H9 (cell line): ENCODE measurements at regions not wholly inside any gene's neighbourhood (a gene's known extent, or its start where the extent isn't known, plus 50 kb on each side); places are given as distances from the start of the nearest gene placed in this dataset.
A peak's percentile ranks its signal among the peaks of the same experiment; 100 is the strongest.

Source experiments
- DNase-seq: peaks from one replicate; pipeline ENCODE4 v3.0.0-alpha.2; 2017
- H2AFZ ChIP-seq: one replicate; pipeline ENCODE4 v1.6.1; 2013; ENCODE audit warnings: mild to moderate bottlenecking, low read length, control low read depth, moderate library complexity
- H2AK5ac ChIP-seq: 2 replicates; pipeline ENCODE4 v1.6.1; 2013; ENCODE audit warnings: low read length, control low read depth, mixed read lengths; ENCODE audit not compliant: insufficient read length
- H2BK120ac ChIP-seq: one replicate; pipeline ENCODE4 v1.6.1; 2013; ENCODE audit warnings: low read depth, mild to moderate bottlenecking, low read length, control low read depth, inconsistent platforms; ENCODE audit not compliant: poor library complexity, severe bottlenecking
- H2BK12ac ChIP-seq: 2 replicates; pipeline ENCODE4 v1.6.1; 2013; ENCODE audit warnings: low read length, control low read depth, mixed read lengths, low read depth; ENCODE audit not compliant: insufficient read length
- H2BK15ac ChIP-seq: 2 replicates; pipeline ENCODE4 v1.6.1; 2013; ENCODE audit warnings: low read depth, low read length, control low read depth
- H2BK20ac ChIP-seq: one replicate; pipeline ENCODE4 v1.6.1; 2013; ENCODE audit warnings: low read depth, mild to moderate bottlenecking, low read length, control low read depth, inconsistent platforms; ENCODE audit not compliant: poor library complexity, severe bottlenecking
- H2BK5ac ChIP-seq: 2 replicates; pipeline ENCODE4 v1.6.1; 2013; ENCODE audit warnings: low read length, control low read depth, mixed read lengths; ENCODE audit not compliant: insufficient read length
- H3K14ac ChIP-seq: 2 replicates; pipeline ENCODE4 v1.6.1; 2013; ENCODE audit warnings: low read length, control low read depth; ENCODE audit not compliant: insufficient read depth
- H3K18ac ChIP-seq: 2 replicates; pipeline ENCODE4 v1.6.1; 2013; ENCODE audit warnings: low read depth, mild to moderate bottlenecking, mixed read lengths, low read length, control low read depth; ENCODE audit not compliant: insufficient read length
- H3K23ac ChIP-seq: 2 replicates; pipeline ENCODE4 v1.6.1; 2013; ENCODE audit warnings: low read length, control low read depth, mixed read lengths, low read depth; ENCODE audit not compliant: insufficient read length
- H3K23me2 ChIP-seq: 2 replicates; pipeline ENCODE4 v1.6.1; 2013; ENCODE audit warnings: low read depth, mild to moderate bottlenecking, mixed read lengths, low read length, control low read depth; ENCODE audit not compliant: insufficient read length, poor library complexity, severe bottlenecking
- H3K27ac ChIP-seq: 2 replicates; pipeline ENCODE4 v1.5.1; 2013; ENCODE audit warnings: low read length, control low read depth, mixed read lengths, low read depth; ENCODE audit not compliant: insufficient read length
- H3K27me3 ChIP-seq: 2 replicates; pipeline ENCODE4 v1.6.1; 2013; ENCODE audit warnings: low read length, control low read depth, inconsistent platforms; ENCODE audit not compliant: insufficient read depth
- H3K4ac ChIP-seq: 2 replicates; pipeline ENCODE4 v1.6.1; 2013; ENCODE audit warnings: low read depth, mild to moderate bottlenecking, control low read depth, inconsistent platforms, low read length, moderate library complexity
- H3K4me1 ChIP-seq: 2 replicates; pipeline ENCODE4 v1.6.1; 2013; ENCODE audit warnings: low read length, control low read depth, inconsistent platforms; ENCODE audit not compliant: insufficient read depth
- H3K4me2 ChIP-seq: 2 replicates; pipeline ENCODE4 v1.6.1; 2013; ENCODE audit warnings: low read length, control low read depth, mixed read lengths; ENCODE audit not compliant: insufficient read length, insufficient read depth
- H3K56ac ChIP-seq: 2 replicates; pipeline ENCODE4 v1.6.1; 2013; ENCODE audit warnings: low read depth, mild to moderate bottlenecking, mixed read lengths, low read length, control low read depth; ENCODE audit not compliant: insufficient read length
- H3K79me1 ChIP-seq: 2 replicates; pipeline ENCODE4 v1.6.1; 2013; ENCODE audit warnings: low read depth, mild to moderate bottlenecking, moderate library complexity, low read length, control low read depth, inconsistent platforms; ENCODE audit not compliant: insufficient read depth, poor library complexity, severe bottlenecking
- H3K79me2 ChIP-seq: 2 replicates; pipeline ENCODE4 v1.6.1; 2013; ENCODE audit warnings: low read length, control low read depth, inconsistent platforms; ENCODE audit not compliant: insufficient read depth
- H3K9ac ChIP-seq: 2 replicates; pipeline ENCODE4 v1.6.1; 2013; ENCODE audit warnings: low read length, control low read depth, mixed read lengths; ENCODE audit not compliant: insufficient read length; ENCODE audit errors: extremely low read depth
- H3K9me3 ChIP-seq: one replicate; pipeline ENCODE4 v1.6.1; 2013; ENCODE audit warnings: low read depth, low read length, inconsistent platforms; ENCODE audit not compliant: control insufficient read depth
- H3T11ph ChIP-seq: one replicate; pipeline ENCODE4 v1.6.1; 2013; ENCODE audit warnings: mild to moderate bottlenecking, low read length, control low read depth, inconsistent platforms
- H4K20me1 ChIP-seq: one replicate; pipeline ENCODE4 v1.6.1; 2013; ENCODE audit not compliant: control insufficient read depth, insufficient read length, insufficient read depth
- H4K5ac ChIP-seq: 2 replicates; pipeline ENCODE4 v1.6.1; 2013; ENCODE audit warnings: low read depth, mild to moderate bottlenecking, mixed read lengths, low read length, control low read depth; ENCODE audit not compliant: insufficient read length
- H4K8ac ChIP-seq: replicated peaks from 2 replicates; pipeline ENCODE4 v1.6.1; 2013; ENCODE audit warnings: low read length, control low read depth, mixed read lengths, low read depth; ENCODE audit not compliant: insufficient read length
- H4K91ac ChIP-seq: 2 replicates; pipeline ENCODE4 v1.6.1; 2013; ENCODE audit warnings: low read depth, mild to moderate bottlenecking, moderate library complexity, mixed read lengths, low read length, control low read depth; ENCODE audit not compliant: insufficient read length
- H3K27ac Mint-ChIP-seq, 3 experiments: 2 replicates in 2 of 3; 3 replicates in 1 of 3; pipeline ENCODE4 v1.8.0; 2020 to 2021; ENCODE audit warnings: mixed read lengths in 3 of 3, mild to moderate bottlenecking in 1 of 3, moderate library complexity in 1 of 3
- H3K27me3 Mint-ChIP-seq: 2 replicates; pipeline ENCODE4 v1.8.0; 2021; ENCODE audit warnings: low read depth, mild to moderate bottlenecking, moderate library complexity, mixed read lengths
- H3K36me3 Mint-ChIP-seq, 3 experiments: 2 replicates in 2 of 3; 3 replicates in 1 of 3; pipeline ENCODE4 v1.8.0; 2020 to 2021; ENCODE audit warnings: low read depth in 3 of 3, mixed read lengths in 3 of 3; ENCODE audit not compliant: insufficient read depth in 1 of 3
- H3K4me1 Mint-ChIP-seq, 2 experiments: 2 replicates each; pipeline ENCODE4 v1.8.0; 2020; ENCODE audit warnings: mixed read lengths in 2 of 2
- H3K4me3 Mint-ChIP-seq, 2 experiments: 2 replicates in 1 of 2; 3 replicates in 1 of 2; pipeline ENCODE4 v1.8.0; 2020 to 2021; ENCODE audit warnings: mild to moderate bottlenecking in 2 of 2, mixed read lengths in 2 of 2, moderate library complexity in 1 of 2
- H3K9me3 Mint-ChIP-seq, 2 experiments: 2 replicates in 1 of 2; 3 replicates in 1 of 2; pipeline ENCODE4 v1.8.0; 2020; ENCODE audit warnings: mild to moderate bottlenecking in 2 of 2, mixed read lengths in 2 of 2, moderate library complexity in 1 of 2
- CTCF ChIP-seq: fragments of 200-600 bp; sonication (generic); conservative IDR thresholded peaks from 3 replicates; pipeline ENCODE4 v1.8.0; 2021; ENCODE audit warnings: antibody characterized with exemption, mild to moderate bottlenecking
- WGBS: extraction: QIAGEN DNeasy Blood & Tissue Kit; methylation state at CpG from one replicate; pipeline ENCODE4 v1.1.7; 2013; ENCODE audit warnings: missing lambda C conversion rate, low lambda C conversion rate, mixed read lengths; ENCODE audit not compliant: insufficient read length; ENCODE audit errors: extremely low coverage; 5-methylcytosine and 5-hydroxymethylcytosine counted together

- Histone ChIP-seq H4K91ac (no peak overlapping the region), H2AFZ (no peak overlapping the region), H3K79me1 (no peaks in the 10 kb centered on the region), H3K4me2 (no peak overlapping the region), H4K5ac (no peak overlapping the region), H3K27me3 (no peaks in the 10 kb centered on the region), H4K8ac (no peak overlapping the region), H3K4ac (no peak overlapping the region), H2BK20ac (no peak overlapping the region), H3K23ac (no peak overlapping the region), H2BK12ac (no peak overlapping the region), H2BK15ac (no peak overlapping the region), H3K9ac (no peak overlapping the region), H2BK5ac (no peak overlapping the region), H3K23me2 (no peaks in the 10 kb centered on the region), H2BK120ac (no peak overlapping the region), H3K27ac (no peak overlapping the region), H3K4me1 (no peaks in the 10 kb centered on the region), H3T11ph (no peak overlapping the region), H3K9me3 (no peaks in the 10 kb centered on the region), H3K79me2 (no peaks in the 10 kb centered on the region), H3K14ac (no peak overlapping the region), H2AK5ac (no peak overlapping the region), H4K20me1 (no peaks in the 10 kb centered on the region), H3K18ac (no peak overlapping the region), H3K56ac (no peak overlapping the region)
- no peaks in the 10 kb centered on the region for H3K36me3 Mint-ChIP-seq
- H3K4me1 Mint-ChIP-seq = peaks cover 6 to 8% of the 10 kb centered on the region in 2 experiments; a peak in 3 of 4 replicates
- H3K27me3 Mint-ChIP-seq = peaks cover 1% of the 10 kb centered on the region; the same call in 1 of the 2 replicates
- H3K9me3 Mint-ChIP-seq = no peaks in the 10 kb centered on the region
- WGBS = no CpG with 5 or more reads among the region's 32 CpGs
- DNase-seq = no peak
- H3K4me3 Mint-ChIP-seq = no peak overlapping the region
- 0 out of 3 replicates have a peak, but pooled peaks have one; percentile 16 for TF ChIP-seq CTCF
- no peak overlapping the region; a peak in 1 of 7 replicates for H3K27ac Mint-ChIP-seq
Observed at GRCh38 chr6:169990095-169991030, 238.9 kb downstream of the ERMARD start.
